Erythroblast (primary cell): ENCODE measurements at regions not wholly inside any gene's neighbourhood (a gene's known extent, or its start where the extent isn't known, plus 50 kb on each side); places are given as distances from the start of the nearest gene placed in this dataset.

Experiments
- GATA1 ChIP-seq: IDR thresholded peaks from 2 replicates; pipeline ENCODE4 v1.6.1; 2011; ENCODE audit warnings: low read depth, mild to moderate bottlenecking, control low read depth, low read length, moderate library complexity
- POLR2A ChIP-seq: IDR thresholded peaks from 2 replicates; pipeline ENCODE4 v1.6.1; 2011; ENCODE audit warnings: mild to moderate bottlenecking, low read length

- TF ChIP-seq POLR2A, result no peak
- TF ChIP-seq GATA1, result no peak
These were observed 410.1 kb downstream of the ARL4A start for GRCh38 chr7:13097499-13097898.
